ENCODE measurements at regions not wholly inside any gene's neighbourhood (a gene's known extent, or its start where the extent isn't known, plus 50 kb on each side); places are given as distances from the start of the nearest gene placed in this dataset.

DNA sequence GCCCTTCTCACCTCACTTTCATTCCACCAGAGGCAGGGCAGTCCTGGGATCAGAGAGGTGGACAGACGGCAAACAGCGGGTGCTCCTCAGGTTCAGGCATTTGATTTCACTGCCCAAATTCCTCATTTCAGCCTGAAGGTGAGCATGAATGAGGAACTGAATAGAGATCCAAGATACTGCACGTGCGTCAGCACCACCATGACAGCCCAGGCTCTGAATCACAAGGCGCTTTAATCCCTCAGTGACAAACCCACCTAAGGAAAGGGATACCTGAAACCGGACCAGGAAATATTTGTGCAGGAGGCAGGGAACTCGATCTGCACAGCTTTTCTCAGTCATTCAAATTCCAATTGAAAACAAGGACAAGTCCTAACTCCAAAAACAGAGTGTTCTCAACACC, 174.8 kb upstream of the HEY2 start:
- TF ChIP-seq, protein P1, sequence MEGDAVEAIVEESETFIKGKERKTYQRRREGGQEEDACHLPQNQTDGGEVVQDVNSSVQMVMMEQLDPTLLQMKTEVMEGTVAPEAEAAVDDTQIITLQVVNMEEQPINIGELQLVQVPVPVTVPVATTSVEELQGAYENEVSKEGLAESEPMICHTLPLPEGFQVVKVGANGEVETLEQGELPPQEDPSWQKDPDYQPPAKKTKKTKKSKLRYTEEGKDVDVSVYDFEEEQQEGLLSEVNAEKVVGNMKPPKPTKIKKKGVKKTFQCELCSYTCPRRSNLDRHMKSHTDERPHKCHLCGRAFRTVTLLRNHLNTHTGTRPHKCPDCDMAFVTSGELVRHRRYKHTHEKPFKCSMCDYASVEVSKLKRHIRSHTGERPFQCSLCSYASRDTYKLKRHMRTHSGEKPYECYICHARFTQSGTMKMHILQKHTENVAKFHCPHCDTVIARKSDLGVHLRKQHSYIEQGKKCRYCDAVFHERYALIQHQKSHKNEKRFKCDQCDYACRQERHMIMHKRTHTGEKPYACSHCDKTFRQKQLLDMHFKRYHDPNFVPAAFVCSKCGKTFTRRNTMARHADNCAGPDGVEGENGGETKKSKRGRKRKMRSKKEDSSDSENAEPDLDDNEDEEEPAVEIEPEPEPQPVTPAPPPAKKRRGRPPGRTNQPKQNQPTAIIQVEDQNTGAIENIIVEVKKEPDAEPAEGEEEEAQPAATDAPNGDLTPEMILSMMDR (IDR thresholded peaks at IDR 0.05) = no peak
- no peak for TF ChIP-seq POLR2AphosphoS5 (IDR thresholded peaks at IDR 0.05)
- TF ChIP-seq EP300 (IDR thresholded peaks at IDR 0.05) = no peak
